ENCODE measurements at regions not wholly inside any gene's neighbourhood (a gene's known extent, or its start where the extent isn't known, plus 50 kb on each side); places are given as distances from the start of the nearest gene placed in this dataset.

DNA sequence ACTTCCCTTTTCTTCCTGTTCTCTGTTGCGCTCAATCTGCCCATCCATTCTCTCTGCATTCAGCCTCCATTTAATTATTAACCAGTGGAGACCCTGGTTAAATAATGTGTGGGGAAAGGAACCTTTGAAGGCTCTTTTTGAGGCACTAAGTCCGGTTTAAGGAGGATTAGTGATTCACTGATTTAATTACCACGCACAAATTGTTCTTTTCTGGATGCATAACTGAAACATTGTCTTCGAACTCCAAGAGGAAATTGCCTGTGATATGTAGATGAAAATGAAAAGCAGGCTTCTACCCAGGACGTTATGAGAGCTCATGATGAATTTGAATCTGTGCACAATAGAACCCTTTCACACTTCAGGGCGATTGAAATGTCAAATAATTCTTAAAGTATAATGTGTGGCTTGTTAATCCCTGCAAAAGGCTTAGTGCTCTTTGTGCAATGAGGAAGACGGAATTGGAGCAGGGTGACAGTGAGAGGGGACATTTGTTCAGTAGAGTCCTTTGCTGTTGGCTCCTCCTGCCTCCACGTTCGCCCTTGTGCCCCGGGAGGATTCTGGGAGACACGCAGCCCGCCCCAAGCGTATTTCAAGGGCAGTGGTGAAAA is 51.1 kb upstream of the ZNF236 start:
- no peak for DNase-seq

- no peak for DNase-seq
These were observed 54.4 kb upstream of the ZNF236 start for GRCh38 chr18:76767954-76768353.

- no peak for DNase-seq
These were observed 55.9 kb upstream of the ZNF236 start for GRCh38 chr18:76766429-76766828.

GRCh38 chr18:76765649-76766048 is 56.7 kb upstream of the ZNF236 start:
- DNase-seq: no peak

DNA sequence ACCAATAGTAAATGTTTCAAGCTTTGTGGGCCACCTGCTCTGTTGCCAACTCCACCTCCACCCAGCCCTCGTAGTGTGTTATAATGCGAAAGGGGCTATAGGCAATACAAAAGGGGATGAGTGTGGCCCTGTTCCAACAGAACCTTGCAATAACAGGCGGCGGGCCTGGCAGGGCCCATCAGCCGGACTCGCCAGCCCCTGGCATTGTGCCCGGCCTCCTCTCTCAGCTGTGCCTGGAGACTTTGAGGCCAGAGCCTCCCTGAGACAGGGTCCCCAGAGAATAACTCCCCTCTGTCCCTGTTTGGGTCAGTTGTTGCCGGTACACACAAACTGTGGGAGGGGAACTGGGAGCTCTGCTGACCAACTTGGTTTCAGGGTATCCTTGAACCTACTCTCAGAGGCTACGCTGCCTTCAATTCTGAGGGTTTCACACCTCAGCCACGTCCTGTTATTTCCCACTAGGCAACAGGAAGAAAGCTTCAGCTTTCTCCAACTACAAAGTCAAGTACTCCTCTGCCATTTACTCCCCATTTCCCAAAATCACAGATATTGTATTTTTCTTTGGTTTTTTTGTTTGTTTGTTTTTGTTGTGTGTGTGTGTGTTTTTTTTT is 58.0 kb upstream of the ZNF236 start:
- no peak for DNase-seq

DNA sequence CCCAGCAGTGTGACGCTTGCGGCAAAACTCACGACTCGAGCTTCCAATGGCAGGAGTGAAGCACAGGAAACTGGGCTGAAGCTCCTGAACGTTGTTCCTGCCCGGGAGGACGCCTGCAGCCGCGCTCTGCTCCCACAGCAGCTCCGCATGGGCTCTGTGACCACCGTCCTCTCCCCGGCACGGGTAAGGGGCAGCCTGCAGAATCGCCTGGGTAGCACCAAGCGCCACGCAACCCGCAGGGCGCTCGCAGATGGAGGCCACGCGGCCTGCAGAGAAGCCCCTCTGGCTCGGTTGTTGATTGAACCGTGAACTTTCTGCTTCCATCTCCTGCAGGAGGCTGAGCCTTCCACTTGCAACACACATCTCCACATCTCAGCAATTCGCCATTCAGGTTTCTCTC is 63.3 kb upstream of the ZNF236 start:
- no peak for DNase-seq

DNA sequence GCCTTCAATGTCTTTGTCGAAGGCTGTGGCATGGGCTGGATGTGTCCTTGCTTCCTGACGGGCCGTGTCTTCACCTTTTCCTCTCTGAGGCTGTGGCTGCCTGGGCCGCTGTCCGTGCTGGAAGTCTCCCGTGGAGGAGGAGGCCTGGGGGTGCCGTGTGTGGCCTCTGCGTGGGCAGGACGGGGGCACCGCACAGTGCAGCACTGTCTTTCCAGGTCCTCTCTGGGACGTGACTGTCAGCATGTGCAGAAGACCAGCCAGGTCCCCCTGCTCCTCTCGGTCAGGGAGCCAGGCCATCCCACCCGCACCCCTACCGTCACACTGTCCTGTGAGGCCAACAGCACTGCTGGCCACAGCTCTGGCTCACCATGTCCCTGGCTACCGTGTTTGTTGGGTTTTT is 64.4 kb upstream of the ZNF236 start:
- no peak for DNase-seq

DNA sequence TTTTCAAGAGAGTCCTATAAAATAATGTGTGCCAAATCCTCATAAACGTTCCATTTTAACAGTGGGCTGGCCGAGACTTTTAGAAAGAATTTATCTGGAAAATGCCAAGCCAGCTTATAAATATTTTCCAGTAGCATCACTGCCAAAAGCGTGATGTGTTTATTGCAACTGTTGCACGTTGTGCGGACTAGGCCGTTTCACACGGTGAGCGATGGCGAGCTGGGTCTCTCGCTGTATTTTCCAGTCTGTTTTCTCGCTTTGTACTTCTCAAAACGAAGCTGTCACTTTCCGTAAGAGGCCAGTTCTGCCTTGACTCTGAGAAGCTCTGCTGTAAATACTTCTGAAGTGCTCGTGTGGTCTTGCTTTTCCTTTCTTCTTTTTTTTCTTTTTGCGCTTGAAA is 65.0 kb upstream of the ZNF236 start:
- no peak for DNase-seq

- no peak for DNase-seq
These were observed 65.7 kb upstream of the ZNF236 start for GRCh38 chr18:76756531-76757253.

DNA sequence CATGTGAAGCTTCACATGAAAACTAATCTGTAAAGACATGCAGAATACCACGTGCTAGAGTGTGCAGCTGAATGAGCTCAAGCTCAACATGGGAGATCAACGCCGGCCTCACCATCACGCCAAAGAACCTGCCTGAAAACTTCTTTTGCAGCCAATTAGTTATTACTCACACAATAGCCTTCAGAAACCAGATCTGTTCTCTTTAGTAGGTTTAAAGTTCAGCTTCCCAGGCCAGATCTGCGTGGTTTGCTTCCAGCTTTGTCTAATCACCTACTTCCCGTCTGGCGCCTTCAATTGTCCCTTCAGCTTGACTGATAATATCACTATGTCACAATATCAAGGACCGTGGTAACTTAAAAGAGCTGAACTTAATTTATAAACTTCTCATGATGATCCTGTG is 68.0 kb upstream of the ZNF236 start:
- no peak for DNase-seq

- no peak for DNase-seq
These were observed 70.0 kb upstream of the ZNF236 start for GRCh38 chr18:76752400-76752799.

DNA sequence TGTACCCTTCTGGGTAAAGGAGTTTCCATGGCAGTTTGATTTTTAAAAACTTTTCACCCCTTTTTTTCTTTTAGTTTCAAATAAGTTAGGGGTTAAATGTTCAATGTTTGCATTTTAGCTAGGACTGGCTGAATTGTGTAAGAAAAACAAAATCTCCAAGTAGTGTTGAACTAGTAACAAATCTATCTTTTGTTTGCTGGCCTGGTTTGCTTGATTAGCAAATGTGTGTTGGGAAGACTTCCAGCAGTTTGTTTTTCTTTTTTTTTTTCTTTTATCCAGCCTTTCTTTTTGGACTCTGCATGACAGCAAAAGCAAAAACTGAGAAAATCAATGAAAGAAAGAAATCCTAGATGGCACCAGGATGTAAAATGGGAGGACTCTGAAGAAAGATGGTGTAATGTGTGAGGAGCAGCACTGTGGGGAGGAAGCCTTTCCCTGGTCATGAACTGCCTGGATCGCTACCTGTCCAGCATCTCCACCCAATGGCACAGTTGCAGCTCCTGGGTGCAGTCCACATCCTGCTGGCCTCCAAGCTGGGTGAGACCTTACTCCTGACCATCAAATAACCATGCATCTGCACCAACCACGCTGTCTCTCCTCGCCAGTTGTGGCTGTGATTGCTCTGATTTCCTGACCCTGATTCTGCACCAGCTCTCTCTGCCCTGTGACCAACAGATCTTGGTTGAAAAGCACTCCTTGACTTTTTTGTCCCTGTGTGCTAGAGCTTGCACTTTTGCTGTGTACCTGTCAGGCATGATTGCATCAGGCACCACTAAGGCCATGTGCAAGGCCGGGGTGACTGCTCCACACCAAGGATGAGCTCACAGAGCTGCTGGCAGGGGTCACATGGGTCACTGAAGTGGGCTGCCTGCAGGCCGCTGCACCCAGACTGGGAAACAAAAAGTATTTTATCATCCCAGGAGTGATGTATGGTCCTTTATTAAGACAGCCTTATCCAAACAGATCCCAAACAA is 71.2 kb upstream of the ZNF236 start:
- no peak for DNase-seq

- no peak for DNase-seq
These were observed 72.1 kb upstream of the ZNF236 start for GRCh38 chr18:76750269-76750668.

DNA sequence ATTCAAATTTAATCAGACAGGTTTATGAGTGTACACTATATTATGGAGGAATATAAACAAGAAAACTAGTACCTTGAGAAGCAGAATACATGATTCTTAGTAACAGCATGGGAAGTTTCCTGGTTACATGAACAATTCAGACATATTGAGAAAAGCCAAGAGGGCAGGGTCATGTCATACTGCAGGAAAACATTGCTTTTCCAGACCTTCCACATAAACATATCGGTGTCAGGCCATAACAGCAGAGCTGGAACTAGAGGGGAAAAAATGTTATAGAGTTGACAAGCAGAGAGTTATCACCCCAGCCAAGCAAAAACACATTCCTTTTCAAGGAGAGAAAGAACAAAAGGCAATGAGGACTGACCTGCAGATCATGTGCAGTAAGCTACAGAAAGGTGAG is 74.7 kb upstream of the ZNF236 start:
- no peak for DNase-seq

DNA sequence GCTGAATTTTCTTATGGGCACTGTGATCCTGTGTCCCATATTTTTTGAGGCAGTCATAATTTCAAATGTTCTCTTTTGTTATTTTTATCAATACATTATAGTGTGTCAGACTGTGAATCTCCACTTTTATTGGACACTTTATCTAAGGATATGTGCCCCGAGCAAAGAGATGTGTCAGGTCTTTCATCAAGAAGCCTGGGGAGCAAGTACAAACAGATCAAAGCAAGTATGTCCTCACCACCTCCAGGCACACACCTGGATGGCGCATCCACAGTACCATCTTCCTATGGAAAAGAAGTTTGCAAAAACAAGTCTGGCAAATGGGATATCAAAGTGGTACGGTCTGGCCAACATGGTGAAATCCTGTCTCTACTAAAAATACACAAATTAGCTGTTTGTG is 81.0 kb upstream of the ZNF236 start:
- no peak for DNase-seq

GRCh38 chr18:76736309-76736708 is 86.0 kb upstream of the ZNF236 start:
- no peak for DNase-seq

DNA sequence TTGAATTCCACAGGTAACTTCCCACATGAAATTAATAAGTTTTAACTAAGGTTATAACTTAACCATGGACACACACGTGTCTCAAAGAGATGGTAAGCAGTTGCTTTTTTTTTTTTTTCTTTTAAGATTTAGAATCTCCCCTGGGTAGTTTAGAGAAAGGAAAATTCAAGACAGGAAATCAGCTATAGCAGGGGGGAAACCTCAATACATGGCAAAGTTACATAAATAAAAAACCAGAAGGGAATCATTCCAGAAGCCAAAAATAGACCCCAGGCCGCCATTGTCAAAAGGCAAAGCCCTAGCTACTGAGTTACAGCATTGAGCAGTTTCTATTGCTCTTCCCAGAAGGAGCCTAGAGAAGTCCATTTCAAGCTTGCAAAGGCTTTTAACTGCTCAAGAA is 91.5 kb upstream of the ZNF236 start:
- DNase-seq: no peak

GRCh38 chr18:76727589-76727988 is 94.8 kb upstream of the ZNF236 start:
- no peak for DNase-seq

GRCh38 chr18:76725445-76725844 is 96.9 kb upstream of the ZNF236 start:
- DNase-seq: no peak

DNA sequence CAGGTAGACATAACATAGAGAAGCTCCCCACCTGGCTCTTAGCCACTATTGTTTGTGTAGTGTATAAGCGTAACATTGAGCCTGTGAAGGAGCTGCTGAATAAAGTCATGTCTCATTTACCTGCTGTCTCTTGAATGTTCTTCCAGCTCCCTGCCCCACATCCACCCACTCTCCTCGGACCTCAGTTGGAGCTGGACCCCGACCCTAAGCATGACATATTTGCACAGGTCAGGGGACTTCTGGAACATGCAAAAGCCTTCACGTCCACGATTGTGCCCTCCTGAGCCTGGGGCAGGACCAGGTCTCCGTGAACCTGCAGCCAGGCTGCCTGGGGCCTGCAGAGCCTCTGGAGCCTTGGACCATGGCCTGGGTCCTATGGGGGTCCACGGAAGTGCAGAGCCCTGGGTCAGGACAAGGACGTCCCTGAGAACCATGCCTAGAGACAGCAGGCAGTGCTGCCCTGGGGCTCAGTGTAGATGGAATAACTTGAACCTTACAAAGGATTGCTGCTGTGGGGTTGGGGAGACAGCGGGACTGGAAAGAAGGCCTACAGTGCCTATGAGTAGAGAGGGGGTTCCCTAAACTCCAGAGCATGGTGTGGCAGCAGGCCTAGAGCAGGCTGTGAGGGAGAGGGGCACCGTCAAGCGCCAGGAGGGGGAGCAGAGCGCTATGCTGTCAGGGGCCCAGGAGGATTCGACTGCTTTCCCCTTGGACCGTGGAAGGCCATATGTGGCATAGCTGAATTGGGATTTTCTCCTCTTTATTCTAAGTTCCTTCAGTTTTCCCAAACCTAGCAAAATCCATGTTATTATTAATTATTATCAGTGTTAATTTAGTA is 99.9 kb upstream of the ZNF236 start:
- no peak for DNase-seq

DNA sequence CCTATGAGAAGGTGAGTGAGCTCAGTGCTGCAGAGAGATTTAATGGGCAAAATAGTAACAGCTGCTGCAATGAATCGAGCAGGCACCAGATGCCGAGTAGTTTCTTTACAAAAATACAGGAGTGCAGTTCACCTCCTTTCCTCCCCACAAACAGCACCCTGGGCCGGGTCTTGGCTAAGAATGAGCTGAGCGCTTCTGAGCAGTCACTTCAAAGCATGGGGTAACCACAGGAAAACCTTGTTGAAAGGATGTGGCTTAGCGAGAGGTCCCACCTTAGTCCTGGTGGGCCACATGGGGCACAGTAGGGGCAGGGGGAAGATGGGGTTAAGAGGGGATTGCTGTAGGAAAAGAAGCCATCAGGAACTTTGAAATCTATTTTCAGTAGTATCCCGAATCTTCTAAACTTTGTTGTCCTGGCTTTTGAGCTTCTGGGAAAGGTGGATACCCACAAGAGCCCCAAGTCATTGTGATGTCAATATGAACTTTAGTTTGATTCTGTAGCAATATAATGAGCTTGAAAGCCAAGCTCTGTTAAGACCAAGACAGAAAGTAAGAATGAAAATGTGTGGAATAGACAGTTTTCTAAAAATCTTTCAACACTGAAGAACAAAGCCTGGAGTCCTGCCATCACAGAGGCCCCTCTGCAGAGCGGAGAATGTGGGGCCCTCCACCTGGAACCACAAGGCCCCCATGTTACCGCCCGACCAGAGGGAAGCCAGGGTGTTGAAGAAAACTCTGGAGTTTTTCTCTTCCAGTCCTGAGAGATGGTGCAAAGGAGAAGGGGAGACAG is 101.0 kb upstream of the ZNF236 start:
- DNase-seq: no peak

DNA sequence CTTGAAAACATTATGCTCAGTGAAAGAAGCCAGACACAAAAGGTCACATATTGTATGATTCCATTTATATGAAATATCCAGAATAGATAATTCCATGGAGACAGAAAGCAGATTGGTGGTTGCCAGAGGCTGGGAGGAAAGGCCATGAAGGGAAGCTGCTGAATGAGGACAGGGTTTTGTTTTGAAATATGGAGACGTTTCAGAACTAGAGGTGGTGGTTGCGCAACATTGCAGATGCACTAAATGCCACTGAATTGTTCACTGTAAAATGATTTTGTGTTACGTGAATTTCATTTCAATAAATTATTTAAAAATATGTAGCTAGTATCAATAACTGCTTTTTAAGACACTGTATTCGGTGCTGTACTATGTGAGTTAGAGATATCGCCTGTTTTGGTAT is 101.7 kb upstream of the ZNF236 start:
- no peak for DNase-seq
